HG02642 (cell line): ENCODE measurements at regions not wholly inside any gene's neighbourhood (a gene's known extent, or its start where the extent isn't known, plus 50 kb on each side); places are given as distances from the start of the nearest gene placed in this dataset.
"Not testable (repeated sequence)": the region's sequence is repeated elsewhere in the genome, so short reads cannot be mapped to it uniquely, and the experiment has no call there.

Experiments used
- ATAC-seq: cut with Tn5 transposase; IDR thresholded peaks from one replicate; pipeline ENCODE4 v1.9.1; 2021; ENCODE audit warnings: mild to moderate bottlenecking; ENCODE audit not compliant: unreplicated experiment, poor library complexity

- ATAC-seq: no peak
These were observed 52.7 kb upstream of the NCK2 start for GRCh38 chr2:105691947-105692390.

DNA sequence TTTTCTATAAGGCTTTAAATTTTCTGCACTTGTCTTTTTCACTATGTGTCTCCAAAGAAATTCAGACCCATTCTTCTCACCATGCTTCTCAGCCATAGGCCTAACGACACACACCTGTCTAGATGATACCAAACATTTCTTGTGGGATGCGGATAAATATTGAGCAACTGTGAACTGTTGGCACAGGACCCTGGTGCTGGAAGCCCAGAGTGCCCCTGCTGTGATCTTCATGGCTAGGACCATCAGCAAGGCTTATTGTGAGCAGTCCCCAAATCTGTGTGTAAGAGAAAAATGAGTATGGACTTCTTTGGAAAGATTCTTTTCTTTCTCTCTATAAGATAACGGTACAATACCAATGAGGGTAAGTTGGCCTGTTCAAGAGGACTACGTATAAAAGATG lies 54.1 kb upstream of the NCK2 start:
- no peak for ATAC-seq

DNA sequence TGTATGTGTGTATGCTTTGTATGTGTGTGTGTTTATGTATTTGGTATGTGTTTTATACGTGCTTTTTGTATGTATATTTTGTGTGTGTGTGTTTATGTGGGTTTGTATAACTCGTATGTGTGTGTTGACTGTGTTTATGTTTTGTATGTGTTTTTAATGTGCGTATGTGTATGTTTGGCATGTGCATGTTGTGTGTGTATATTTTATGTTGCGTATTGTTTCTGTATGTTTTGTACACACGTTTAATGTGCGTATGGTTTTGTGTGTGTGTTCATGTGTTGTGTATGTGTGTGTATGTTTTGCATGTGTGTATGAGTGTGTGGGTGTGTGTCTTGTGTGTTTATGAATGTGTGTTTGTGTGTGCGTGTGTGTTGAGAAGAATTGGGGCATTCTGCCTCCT lies 55.2 kb upstream of the NCK2 start:
- no peak for ATAC-seq

- ATAC-seq: no peak
These were observed 55.8 kb upstream of the NCK2 start for GRCh38 chr2:105688946-105689345.

DNA sequence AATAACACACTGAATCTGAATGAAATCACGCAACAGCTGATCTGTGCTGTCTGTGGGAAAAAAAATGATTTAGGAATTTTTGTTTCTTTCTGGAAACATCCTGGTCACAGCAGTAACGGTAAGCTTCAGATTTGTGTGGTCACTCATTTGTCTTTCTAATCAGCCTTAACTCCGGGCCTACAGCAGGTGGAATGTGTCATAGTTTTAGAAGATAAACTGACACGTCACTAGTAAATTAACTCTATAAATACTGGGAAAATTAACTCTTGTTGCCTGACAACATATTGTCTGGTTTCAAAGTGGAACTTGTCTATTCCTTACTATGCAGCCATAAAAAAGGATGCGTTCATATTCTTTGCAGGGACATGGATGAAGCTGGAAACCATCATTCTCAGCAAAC lies 58.1 kb upstream of the NCK2 start:
- no peak for ATAC-seq

DNA sequence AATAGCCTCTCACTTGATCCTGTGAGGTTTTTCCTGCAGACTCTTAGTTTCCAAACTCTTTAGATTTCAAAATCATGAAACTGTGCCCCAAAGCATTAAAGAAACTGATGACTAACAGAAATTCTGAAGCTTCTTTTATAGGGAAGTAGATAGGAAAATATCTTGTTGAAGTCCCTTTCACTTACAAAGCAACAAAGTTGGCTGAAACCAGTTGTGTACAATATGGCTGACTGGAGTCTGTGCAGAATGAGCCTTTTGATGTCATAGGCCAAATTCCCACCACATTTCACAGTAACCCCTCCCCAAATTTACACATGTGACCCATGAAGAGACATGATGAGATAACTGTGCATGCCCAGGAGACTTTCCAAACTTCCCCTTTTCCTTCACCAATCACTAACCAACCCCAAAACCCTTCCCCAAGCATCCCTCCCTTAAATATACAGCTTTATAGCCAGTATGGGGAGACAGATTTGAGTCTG lies 61.7 kb upstream of the NCK2 start:
- ATAC-seq: no peak

DNA sequence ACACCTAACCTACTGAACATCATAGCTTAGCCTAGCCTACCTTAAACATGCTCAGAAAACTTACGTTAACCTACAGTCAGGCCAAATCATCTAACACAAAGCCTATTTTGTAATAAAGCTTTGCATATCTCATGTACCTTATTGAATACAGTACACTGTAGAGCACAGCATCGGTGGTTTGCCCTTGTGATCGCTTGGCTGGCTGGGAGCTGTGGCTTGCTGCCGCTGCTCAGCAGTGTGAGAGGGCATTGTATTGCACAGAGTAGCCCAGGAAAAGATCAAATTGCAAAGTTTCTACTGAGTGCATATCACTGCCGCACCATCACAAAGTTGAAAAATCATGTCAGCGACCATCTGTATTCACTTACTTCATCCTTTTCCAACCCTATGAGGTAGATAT lies 62.3 kb upstream of the NCK2 start:
- ATAC-seq: no peak

DNA sequence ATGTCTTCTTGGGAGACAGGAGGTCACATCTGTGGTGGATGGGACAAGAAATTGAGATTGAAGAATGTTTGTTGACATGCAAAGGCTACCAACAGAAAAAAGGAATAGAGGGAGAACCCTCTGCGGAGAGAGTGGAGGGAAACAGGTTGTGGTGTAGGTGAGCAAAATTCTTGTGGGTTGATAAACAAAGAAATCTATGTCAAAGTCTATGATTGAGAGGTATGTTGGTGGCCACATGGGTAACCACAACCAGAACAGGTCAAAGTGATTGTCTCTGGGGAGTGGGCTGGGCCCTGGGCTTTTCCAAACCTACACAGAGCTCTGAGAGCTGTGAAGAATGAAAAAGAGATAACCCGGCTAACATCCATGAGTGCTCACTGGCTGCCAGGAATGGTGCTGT lies 62.8 kb upstream of the NCK2 start:
- ATAC-seq: no peak

GRCh38 chr2:105680357-105680756 lies 64.4 kb upstream of the NCK2 start:
- no peak for ATAC-seq

DNA sequence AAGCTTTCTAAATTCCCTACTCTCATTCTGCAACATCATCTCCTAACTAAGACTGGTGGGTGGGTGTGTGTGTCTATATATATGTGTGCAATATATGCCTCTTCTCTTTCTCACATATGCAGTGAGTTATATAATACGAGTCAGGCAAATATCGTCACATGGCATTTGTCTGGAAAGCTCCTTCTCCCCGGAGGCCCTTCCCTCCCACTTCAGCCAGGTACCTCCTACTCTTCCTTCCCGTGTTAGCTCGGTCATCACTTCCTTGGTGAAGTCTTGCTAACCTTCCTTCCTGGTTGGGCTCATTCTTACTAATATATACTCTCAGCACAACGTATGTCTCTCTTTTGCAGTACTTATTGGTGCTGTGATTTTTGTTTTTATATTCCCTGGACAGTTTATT lies 66.4 kb upstream of the NCK2 start:
- ATAC-seq: no peak

DNA sequence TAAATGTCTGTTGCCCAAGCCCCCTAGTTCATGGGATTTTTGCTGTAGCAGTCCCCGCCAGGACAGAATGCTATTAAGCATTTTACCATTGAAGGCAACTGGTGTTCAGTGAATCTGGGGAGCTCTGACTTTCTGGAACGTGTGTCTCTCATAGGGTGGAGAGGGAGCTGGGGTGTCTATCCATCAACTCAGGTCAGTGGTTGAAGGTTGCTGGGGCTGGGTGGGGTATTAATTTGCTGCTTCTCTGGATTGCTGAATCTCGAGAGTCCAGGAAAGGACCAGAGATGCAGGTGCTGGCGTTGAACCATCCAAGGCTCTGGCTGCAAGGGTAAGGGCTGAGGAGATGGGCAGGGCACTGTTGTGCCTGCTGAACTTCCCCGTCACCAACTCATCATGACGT lies 66.8 kb upstream of the NCK2 start:
- no peak for ATAC-seq

DNA sequence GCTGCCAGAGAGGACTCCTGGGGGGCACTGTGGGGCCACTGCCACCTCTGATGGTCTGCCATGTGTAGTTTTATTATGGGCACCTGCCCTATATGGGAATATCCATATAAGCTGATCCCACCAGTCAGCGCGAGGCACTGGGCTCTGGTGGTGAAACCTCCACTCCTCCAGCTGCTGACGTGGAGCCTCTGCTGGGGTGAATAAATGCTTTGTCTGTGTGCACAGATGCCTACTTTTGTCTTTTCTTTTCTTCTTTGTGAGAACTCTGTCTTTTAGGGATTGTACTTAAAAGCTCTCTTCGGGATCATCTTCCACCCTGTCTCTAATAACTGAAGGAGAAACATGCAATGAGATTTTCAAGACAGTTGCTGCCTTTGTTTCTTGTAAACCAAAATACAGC lies 68.9 kb upstream of the NCK2 start:
- ATAC-seq: no peak

DNA sequence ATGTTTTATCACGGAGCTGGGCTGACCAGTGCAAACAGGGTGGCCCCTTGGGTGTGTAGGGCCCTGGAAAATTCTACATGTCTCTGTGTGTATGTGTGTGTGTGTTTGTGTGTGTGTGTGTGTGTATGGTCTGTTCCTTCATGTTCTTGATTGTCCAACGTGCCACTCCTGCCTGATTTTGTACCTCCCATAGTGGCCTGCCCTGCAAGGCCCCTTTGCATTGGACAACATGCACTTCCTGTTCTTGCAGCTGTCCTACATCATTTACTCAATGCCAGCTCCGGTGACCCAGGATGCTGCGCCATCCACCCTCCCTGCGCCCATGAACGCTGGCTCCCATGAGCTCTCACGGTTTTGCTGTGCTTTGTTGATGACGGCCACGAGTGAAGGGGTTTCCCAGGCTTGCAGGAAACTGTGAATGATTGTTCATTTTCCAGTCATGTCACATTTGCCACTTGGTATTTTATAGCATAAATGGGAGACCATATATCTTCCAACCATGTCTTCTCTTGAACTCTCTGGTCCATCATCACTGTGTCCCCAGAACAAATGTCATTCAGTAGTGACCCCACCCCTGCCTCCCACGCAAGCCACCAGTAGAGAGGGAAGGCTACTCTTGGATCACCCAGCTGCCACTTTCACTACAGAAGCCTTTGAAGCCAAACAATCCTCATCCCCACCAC lies 69.7 kb upstream of the NCK2 start:
- ATAC-seq: no peak

DNA sequence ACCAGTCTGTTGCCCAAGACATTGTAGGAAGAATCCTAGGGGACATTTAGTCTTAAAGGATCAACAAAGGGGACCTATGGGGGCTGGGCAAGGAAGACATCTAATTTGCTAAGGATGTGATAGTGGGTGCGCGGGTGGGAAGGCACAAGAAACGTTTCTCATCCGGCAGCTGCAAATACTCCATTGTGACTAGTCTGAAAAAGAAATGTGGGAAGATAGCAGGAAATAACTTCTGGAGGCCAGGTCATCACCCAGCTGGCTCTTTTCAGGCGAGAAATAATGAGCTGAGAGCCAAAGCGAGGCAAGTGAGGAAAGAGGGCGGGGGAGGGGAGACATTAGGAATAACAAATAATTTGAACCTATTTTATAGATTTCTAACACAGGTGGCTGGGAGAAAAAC lies 70.3 kb upstream of the NCK2 start:
- no peak for ATAC-seq

DNA sequence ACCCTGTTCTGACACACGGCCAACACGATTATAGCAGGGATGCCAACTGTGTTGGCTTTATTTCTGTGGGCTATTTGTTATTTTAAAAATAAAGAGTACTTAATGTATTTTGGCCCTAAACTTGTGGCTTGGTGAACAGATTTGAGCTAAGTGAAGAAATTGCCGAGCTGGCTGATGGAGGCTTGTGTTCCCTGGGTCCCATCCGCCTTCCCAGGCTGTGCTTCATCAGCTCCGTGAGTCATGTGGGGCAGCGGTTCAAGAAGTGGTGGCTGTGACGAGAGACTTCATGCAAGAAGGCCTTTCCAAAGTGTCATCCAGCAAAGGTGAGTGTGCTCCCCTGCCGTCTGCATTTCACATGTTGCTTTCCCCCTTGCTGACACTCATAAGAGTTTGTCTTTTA lies 73.6 kb upstream of the NCK2 start:
- no peak for ATAC-seq

GRCh38 chr2:105669384-105669891 lies 75.3 kb upstream of the NCK2 start:
- no peak for ATAC-seq

DNA sequence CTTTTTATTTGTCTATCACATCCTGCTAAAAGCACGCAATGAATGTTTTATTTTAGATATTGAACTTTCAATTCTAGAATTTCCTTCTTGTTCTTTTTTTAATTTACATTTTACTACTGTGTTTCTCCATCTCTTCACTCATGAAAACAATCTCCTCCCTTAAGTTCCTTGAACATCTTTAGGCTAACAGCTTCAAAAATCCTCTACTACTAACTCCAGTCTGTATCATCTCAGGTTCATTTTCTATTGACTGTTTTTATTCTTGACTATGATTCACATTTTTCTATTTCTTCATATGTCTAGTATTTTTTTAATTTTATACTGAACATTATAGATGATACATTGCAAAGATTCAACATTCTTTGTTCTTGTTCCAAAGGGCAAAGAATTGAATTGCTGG lies 79.2 kb upstream of the NCK2 start:
- no peak for ATAC-seq

- ATAC-seq: no peak
These were observed 84.2 kb upstream of the NCK2 start for GRCh38 chr2:105660489-105660888.

- ATAC-seq: not testable (repeated sequence)
These were observed 88.7 kb upstream of the NCK2 start for GRCh38 chr2:105655723-105656606.

DNA sequence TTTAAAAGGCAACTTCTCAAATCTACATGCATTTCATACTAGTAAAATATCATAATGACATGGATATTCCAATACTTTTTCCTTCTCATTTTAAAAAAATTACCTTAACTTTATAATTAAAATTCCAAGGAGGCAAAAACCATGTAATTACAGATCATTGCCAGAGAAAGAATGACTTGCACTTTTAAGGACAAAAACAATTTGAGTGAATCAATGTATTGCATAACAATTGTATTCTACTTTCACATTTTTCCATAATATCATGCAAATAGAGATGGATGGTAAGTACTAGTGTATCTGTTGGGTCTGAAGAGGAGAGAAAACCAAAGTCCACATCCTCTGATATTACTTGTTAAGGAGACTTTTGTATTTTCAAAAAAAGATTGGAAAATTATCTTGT lies 89.5 kb upstream of the NCK2 start:
- ATAC-seq: no peak

GRCh38 chr2:105654474-105655004 lies 90.2 kb upstream of the NCK2 start:
- no peak for ATAC-seq
